Hematopoietic multipotent progenitor cell treated with erythropoietin and hydrocortisone succinate and interleukin-3 and kit ligand, for 8 days (in vitro differentiated cells): ENCODE measurements at regions not wholly inside any gene's neighbourhood (a gene's known extent, or its start where the extent isn't known, plus 50 kb on each side); places are given as distances from the start of the nearest gene placed in this dataset.
A peak's percentile ranks its signal among the peaks of the same experiment; 100 is the strongest.

Experiments
- DNase-seq: peaks from one replicate; pipeline ENCODE4 v3.0.0-alpha.2; 2015

DNA sequence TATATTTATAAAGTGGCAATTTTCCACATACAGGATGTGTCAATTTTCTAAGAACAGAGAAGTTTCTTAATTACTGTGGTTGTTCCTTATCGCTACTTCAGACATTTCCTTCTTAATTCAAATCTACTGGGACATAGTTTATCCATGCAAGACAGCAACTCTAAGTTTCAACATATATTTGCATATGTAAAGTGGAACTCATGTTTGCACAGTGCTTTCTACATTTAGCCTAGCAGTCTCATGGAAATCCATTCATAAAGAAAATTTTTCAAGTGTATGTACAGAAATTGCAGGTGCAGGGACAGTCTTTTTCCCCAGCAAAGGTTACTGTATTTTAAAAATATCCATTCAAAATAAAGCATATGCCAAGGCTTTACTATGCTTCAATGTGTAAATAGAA lies 956.7 kb upstream of the SEL1L start:
- peak; percentile 1 for DNase-seq

DNA sequence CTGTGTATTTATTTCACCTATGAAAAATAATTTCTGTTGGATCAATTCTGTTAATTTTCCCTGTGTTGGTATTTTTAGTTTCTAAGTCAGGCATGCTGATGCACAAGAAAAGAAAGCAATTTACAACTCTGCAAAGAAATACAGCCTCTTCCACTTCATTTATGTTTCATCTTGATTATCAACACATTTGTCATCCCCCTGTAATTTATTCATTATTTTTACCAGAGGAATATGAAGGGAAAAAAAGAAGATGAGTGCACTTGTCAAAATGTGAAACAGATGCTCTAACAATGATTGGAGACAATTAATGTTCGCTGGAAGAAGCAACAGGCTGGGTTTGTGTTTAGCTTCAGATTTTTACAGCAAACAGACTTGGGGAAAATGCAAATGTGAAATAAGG lies 958.5 kb upstream of the SEL1L start:
- DNase-seq, result no peak

DNA sequence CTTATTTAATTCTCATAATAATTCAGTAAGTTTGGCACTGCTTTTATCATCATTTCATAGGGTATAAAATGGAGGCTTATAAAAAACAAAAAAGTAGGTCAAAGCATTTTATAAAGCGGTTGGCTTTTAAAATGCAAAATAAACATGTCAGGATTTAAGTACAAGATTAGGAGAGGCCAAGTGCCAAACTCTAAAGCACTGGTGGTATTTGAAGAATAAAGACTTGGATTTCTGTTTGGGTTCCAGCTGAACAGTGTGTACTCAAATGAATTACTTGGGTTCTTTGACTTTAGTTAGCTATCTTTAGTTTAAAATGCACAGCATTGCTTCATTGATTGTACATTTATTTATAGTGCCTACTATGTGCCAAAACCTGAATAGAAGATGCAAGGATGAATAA lies 966.6 kb upstream of the SEL1L start:
- no peak for DNase-seq

DNA sequence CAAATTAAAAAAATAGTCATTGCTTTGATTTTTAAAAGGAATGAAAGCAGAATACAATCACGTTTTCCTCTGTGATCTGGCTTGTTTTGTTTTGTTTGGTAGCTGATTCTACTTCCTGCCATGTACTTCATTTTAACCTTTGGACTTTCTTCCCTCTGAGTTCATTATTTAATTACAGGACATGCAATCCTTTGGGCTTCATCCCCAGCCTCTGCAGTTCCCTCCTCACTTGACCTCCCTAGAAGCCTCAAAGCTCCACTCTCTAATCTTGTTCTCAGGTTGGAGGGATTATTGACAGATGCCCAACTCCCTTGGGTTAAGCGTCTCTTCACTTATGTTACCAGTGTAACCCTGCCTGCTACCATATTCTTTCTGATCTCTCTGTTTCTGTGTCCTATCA lies 967.9 kb upstream of the SEL1L start:
- DNase-seq, result no peak

DNA sequence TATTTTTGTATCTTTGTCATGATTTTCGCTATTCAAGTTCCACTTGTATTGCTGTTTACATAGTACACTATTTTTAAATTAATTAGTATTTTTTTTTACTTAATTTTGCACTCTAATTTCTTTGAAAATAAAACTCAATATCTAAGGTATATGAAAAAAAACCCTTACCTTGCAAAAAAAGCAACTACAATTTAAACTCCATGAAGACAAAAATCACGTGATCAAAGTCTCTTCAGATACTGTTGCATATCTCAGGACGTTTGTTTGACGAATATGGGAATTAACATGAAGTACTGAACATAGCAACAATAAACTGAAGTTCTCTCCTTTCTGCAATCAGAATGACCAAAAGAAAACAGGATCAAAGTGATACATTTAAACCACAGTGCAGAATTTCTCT lies 968.4 kb upstream of the SEL1L start:
- DNase-seq, result no peak

DNA sequence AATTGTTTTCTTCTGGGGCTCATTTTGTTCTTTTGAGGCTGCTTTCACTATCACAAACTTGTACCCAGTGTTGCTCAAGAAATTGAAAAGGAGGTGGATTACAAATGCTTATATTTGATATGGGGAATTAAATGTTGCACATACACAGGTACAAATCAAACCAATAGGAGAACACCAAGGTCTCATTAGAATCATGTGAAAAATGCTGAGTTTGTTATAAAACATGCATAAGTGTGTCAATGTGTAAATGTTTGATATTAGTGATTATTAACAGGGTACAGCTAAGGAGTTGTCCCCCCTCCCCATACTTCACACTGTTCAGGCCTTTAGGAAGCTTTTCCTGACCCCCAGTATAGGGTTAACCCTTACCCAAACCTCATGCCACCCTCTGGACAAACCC lies 971.2 kb upstream of the SEL1L start:
- DNase-seq, result no peak

DNA sequence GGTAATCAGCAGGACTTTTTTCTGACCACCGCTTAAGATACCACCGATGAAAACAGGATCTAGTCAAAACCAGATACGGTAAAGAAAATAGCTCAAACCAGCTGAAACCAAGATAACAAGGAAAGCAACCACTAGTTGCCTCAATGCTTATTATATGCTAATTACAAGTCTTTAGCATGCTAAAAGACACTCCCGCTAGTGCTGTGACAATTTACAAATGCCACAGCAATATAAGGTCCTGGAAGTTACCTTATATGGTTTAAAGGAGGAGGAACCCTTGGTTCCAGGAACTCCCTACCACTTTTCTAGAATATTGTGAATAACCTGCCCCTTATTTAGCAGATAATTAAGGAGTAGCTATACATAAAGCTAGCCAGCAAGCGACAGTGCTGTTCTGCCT lies 976.4 kb upstream of the SEL1L start:
- DNase-seq, result no peak

DNA sequence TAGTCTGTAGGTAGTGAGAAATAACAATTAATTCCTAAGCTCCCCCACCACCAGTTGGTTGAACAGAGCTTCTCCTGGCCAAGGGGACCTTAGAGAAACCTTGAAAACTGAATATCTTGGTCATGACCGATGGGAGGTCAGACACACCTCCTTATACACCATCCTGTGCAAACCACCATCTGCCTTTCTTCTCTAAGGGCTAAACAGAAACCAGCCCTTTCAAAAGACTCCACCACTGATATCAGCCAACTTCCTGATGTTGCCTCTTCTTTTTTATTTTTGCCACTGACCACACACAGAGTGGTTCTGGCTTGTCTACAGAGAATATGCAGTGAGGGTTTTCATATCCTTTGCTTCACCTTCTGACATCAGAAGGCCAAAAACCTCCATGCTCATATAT lies 977.7 kb upstream of the SEL1L start:
- no peak for DNase-seq

DNA sequence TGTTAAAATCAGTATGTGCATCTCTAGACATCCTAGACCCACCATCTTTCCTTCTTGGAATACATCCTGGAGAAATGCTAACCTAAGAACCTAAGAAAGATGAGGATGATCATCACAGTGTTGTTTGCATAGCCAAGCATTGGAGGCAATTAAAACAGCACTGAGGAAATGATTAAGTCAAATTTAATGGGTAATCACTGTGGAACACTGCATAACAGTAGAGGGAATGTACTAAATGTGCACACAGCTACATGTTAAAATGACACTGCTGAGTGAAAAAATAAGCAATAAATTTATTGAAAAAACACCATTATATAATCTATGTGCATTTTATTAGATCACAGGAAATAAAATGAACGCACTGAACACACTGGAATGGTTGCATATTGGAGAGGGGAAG lies 987.1 kb upstream of the SEL1L start:
- no peak for DNase-seq

DNA sequence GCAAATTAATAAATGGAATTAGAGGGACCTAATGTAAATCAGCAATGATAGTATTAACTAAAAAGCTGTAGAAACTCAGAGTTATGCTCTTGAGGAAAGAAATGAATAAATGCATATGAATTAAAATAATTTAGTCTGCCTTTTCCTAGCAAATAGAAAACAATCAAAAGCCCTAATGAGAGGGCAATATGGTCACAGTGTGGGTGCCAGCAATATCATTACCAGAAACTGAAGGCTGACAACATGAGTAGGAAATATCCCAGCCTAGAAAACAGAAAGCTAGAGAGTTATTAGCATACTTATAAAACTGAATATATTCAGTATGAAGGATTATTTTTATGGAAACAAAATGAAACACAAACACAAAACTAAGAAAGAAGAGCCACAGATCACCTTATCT lies 987.5 kb upstream of the SEL1L start:
- no peak for DNase-seq

DNA sequence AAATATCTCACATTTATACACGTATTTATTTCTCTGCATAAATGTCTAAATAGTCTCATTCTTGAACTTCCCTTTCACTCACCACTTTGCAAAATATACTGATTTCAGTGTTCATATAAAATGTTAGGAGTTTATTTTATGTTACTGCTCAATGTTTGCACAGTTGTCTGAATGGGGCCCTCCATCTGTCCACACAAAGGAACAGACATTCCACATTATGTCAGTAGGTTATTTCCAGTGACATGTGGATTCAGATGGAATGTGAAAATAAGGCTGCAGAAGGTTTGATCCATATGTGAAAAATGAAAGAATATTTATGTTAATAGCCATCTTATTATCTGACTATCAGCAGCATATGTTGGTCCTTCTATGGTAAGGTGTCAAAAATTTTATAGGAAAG lies 994.4 kb upstream of the SEL1L start:
- DNase-seq, result no peak

DNA sequence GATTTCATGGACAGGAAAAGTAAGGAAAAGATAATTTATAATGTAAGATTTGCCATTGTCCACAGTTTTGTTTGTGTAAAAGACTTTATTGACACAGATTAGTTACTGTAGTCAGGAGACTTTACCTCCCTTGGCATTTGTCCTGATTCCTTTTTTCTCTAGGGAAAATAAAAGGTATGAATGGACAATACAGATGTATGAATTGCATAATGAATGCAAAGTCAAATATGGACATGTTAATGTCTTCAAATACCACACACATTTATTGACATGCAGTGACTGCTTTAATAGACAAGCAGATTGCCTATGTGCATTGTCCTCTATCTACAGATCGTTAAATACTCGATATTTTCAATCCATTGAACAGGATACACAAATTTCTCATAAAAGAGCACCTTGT lies 999.7 kb upstream of the SEL1L start:
- DNase-seq, result no peak

DNA sequence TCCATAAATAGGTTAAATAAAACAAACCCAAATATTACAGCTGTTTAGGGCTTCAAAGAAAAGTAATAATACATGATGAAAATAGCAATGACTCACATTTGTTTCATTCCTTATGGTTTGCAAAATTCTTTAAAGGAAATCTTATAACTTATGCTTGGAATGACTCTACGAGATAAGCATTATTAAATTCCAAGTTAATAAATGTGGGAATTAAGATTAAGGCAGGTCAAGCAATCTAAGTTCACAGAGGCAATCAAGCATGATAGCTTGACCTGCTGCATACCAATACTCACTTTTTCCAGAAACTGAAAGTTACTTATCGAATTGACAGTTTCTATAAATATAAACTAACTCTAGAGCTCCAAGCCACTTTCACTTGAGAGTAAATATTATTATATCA lies 1002.9 kb upstream of the SEL1L start:
- no peak for DNase-seq

DNA sequence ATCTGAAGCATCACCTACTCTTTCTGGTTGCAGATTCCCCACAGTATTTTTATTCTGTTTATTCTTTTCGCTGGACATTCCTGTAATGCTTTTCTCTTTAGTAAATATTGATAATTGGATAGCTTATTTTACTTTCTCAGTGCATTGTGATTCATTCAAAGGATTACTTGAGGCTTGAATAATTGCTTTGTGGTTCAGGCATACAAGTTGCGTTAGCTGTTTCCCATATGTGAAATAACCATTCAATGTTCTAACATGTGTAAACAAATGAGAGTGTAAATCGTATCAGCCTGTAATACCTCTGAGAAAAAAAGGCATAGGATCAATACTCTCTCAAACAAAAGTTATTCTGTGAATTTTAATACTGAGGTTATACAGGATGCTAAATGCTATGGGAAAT lies 1004.2 kb upstream of the SEL1L start:
- no peak for DNase-seq

DNA sequence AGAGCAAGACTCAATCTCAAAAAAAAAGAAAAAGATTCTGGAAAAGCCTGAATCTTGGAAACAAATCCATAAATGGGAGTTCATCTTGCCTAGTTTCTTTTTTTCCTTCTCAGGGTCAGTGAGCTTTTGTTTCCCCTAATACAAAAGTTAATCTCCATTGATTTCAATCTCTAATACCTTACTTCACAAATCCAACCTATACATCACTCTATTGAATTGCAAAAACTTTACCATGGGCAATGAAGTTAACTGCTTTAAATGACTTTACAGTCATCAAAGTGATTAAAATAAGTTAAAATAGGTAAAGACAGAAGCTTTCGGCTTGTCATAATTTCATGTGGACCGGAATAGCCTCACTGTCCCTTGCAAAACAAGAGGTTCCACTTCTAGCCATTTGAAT lies 1012.7 kb upstream of the SEL1L start:
- DNase-seq, result no peak

DNA sequence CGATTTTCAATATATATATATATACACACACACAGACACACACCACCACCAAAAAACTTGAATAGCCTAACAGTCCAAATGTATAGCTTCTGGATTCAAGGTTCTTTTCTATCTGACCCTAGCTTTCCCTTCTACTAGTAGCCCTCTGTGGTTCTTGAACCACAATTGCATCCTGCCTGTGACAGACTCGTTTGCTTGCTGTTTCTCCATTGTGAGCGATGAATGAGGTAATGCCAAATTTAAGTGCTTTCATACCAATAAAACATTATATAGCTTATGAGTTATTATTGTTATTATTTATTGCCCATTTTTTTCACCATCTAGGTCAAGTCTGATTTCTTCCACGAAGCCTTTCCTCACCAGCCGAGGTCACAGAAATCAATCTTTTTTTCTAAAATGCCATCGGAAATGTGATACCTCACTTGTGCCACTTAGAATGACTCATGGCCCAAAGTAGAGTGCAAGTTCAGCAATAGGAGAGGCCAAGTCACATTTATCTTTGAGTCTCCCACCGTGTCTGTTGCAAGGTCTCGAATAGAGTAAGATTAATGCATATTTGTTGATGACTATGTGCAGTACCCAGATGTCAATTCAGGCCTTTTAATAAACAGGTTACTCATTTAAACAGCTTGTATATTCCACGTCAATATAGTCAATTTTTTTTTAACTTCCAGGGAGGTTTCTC lies 1015.8 kb upstream of the SEL1L start:
- no peak for DNase-seq

DNA sequence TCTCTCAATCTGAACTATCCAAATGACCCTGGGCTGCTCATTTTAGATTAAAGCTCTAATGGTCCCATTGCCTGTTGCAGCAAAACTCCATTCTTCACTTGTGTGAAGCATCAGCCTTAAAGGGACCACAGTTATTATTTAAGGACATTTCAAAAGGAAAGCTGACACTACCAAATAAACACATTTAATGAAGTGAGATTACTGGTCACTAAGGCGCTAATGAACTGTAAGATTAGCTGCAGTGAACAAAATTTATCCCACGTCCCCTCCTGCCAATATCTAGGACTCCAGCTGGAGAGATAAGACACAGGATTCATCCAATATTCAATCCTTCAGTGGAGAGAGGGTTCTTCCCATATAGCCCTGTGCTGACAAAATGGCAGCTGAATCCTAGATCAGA lies 1029.2 kb upstream of the SEL1L start:
- DNase-seq, result no peak

DNA sequence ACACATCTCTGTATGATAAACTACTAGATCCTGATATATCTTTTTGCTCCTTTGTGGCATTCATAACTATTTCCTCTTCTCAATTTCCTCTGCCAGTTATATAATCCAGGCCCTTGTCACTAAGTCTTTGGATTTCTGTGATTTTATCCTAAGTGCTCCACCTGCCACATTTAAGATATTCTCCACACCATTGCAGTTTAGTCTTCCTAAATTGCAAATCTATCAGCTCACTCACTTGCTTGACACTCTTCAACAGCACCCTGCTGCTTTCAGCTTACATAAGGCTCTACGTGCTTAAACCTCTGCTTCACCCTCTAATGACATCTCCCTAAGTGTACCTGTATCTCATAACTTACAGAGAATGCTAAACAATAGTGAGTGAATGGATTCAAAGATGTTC lies 1032.2 kb upstream of the SEL1L start:
- DNase-seq, result no peak

DNA sequence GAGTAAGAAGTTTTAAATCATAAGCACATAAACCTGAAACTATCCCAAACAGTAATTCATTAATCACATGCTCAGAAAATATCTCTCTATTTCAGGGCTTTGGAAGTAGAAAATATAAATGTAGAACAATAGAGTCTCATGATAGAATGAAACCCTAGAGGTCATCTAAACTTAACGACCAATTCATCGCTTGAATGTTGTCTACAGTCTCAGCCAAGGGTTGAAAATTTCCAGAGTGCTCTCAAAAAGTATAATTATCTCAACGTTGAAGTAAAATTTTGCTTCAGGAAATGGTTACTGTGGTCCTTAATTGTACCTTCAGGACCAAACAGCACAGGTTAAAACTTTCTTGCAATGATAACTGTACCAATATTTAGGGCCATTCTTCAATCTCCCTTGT lies 1053.6 kb upstream of the SEL1L start:
- DNase-seq, result no peak

DNA sequence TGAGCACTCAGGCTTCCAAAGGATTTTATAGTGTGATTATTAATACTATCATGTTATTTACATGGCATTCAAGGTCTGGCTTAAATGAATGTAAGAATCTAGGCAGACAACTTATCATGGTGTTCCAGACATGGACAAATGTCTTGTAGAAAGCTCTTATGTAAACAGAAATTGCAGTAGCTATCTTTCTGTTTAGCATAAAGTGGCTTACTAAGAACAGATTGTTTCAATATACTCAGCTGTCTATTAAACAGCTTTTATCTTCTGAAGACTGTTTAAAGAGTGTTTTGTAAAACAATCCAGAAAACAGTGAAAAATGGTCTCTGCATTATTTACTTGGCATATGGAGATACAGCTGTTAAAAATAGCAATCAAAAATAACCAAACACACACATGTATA lies 1061.8 kb upstream of the SEL1L start:
- no peak for DNase-seq

DNA sequence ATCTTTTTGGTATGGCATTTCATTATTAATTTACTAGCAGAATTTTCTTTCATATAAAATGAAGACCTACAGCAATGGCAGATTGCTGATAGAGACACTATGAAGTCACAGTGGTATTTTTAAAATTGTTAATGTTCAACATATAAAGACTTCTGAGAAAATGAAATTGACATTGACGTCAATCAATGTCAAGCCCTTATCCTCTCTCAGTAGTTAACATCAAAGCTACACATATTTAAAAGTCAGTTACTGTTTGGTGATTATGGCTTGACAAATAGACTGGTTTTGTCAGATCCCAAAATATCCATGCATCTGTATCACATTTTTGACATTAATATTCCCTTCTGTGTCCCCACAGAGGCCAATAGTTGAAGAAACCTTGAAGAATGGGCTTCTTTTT lies 1069.1 kb upstream of the SEL1L start:
- no peak for DNase-seq

DNA sequence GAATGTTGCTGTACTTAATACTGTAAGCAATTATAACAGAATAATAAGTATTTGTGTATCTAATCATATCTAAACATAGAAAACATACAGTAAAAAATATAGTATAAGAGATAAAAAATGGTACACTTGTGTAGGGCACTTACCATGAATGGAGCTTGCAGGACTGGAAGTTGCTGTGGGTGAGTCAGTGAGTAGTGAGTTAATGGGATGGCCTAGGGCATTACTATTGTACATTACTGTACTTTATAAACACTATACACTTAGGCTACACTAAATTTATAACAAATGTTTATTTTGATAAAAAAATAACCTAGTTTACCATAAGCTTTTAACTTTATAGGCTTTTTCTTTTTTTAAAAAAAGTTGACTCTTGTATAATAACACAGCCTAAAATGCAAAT lies 1071.2 kb upstream of the SEL1L start:
- DNase-seq, result no peak

DNA sequence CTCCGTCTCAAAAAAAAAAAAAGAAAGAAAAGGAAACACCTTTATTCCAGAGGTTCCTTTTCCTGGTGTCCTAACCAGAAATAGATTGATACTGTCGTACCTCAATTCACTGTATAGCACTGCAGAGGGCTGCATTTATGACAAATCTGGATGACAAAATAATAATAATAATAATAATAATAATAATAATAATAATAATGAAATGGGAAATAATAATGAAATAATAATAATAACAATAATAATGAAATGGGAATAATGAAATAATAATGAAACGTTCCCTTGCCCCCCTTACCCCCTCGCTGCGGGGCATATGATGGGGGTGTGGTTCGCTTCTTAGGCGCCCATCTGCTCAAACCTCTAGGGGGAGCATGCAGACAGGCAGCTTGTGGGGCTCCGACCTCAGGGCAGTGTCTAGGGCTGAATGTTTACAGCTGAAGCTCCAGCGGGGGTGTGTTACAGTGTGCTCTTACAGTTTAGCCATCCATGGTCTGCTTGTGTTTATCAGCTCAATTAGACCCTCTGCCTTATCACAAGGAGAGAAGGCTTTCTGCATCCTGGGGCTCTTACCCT lies 1088.3 kb upstream of the SEL1L start:
- no peak for DNase-seq

DNA sequence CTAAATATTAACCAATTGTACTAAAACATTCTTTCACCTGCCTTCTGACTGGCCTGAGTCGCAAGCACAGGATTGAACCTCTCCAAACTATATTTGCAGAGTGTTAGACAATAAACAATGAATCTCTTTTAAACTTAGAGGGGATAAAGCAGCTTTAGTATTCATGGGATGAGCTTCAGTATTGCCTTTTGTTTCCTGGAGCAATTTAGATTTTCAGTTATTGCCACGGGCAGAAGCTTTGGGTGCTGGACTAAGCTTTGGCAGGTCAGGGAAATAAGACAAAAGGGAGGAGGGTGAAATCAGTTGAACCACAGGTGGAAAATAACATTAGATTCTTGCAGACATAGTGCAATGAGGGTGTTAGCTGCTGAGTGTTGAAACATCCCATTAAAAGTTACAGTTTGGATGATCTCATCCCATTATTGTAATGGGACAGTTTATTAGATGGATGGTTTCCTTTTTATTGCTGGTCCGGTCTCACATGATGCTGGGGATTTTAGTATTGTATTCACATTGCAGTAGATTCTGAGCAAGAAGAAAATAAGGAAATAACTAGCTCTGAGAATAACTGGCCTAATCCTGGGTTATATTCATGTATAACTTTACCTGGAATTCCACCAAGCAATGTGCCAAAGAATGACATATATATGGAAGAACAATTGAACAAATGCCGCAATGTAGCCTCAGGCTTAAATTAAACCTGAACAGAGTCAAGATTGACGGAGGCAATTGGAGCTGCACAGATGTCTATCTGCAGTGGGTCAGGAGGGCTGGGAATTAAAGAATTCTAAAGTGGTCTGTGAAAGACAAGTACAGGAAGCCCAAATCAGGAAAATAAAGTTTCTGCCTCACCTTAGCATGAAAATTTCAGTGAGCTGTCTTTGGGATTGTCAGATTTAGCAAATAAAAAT lies 1092.8 kb upstream of the SEL1L start:
- no peak for DNase-seq
